Transverse colon (tissue), 3 donors: ENCODE measurements at regions not wholly inside any gene's neighbourhood (a gene's known extent, or its start where the extent isn't known, plus 50 kb on each side); places are given as distances from the start of the nearest gene placed in this dataset.

Experiments used
- CTCF ChIP-seq, 5 experiments: fragments of 200-600 bp in 3 of 5; fragments of 450-650 bp in 2 of 5; sonication (generic) in 3 of 5; IDR thresholded peaks; 1 replicate in 2 of 5; 2 replicates in 3 of 5; pipeline ENCODE4 v1.5.1; 2016 to 2017; ENCODE audit warnings: antibody characterized with exemption in 5 of 5, inconsistent platforms in 3 of 5, mild to moderate bottlenecking in 2 of 5, moderate library complexity in 1 of 5
- POLR2A ChIP-seq: fragments of 450-650 bp; IDR thresholded peaks from one replicate; pipeline ENCODE4 v1.6.1; 2016; ENCODE audit warnings: antibody characterized with exemption, mild to moderate bottlenecking, moderate library complexity

- no peak for TF ChIP-seq POLR2A
- no peak for TF ChIP-seq CTCF (IDR thresholded peaks at IDR 0.05)
These were observed 68.7 kb upstream of the SLC1A3 start for GRCh38 chr5:36537724-36538123.
